ENCODE measurements at regions not wholly inside any gene's neighbourhood (a gene's known extent, or its start where the extent isn't known, plus 50 kb on each side); places are given as distances from the start of the nearest gene placed in this dataset.
A peak's percentile ranks its signal among the peaks of the same experiment; 100 is the strongest.

DNA sequence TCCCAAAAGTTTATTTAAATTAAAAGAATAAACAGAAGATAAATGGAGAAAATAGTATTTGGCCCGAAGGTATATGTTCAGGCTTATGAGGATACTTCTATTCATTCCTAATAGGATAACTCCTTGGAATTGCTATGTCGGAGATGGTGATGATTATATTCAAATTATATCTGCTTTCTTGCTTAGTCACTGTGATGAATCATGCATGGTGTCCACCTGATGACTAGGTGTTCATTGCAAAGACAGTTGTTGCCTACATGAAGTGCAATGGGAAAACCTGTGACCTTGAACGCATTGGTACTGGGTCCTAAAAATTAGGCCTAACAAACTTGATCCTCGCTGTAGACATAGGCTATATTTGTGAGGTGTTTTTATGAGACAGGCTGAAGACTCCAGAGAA lies 617.3 kb upstream of the ZEB2 start:
- no peak overlapping the region for H3K18ac ChIP-seq (ENCODE audit: low read depth in 1 of 2, low read length in 2 of 2)
- H3K79me1 ChIP-seq (replicated peaks; ENCODE audit: low read length, poor library complexity, severe bottlenecking) = no peaks in the 10 kb centered on the region
- no peaks in the 10 kb centered on the region for H3K36me3 ChIP-seq (ENCODE audit: control insufficient read depth in 1 of 2, insufficient read depth in 2 of 2, low read depth in 1 of 2, low read length in 2 of 2)
- no peak overlapping the region for H3K4me2 ChIP-seq (ENCODE audit: low read length, poor library complexity, severe bottlenecking)
- H2BK12ac ChIP-seq (ENCODE audit: low read length in 2 of 2) = no peak overlapping the region
- H3K4ac ChIP-seq (ENCODE audit: low read depth in 1 of 2, low read length in 2 of 2) = no peak overlapping the region
- no peak overlapping the region for H2BK15ac ChIP-seq (ENCODE audit: low read depth, poor library complexity, severe bottlenecking)
- no peak overlapping the region for H2BK5ac ChIP-seq (ENCODE audit: low read depth, low read length, poor library complexity, severe bottlenecking)
- H3K14ac ChIP-seq (ENCODE audit: low read length in 2 of 2) = no peak overlapping the region
- no peak for DNase-seq
- H3K23ac ChIP-seq (ENCODE audit: low read length in 2 of 2) = no peak overlapping the region
- H3K9ac ChIP-seq (ENCODE audit: low read length) = no peak overlapping the region
- no peaks in the 10 kb centered on the region for H3K27me3 ChIP-seq (ENCODE audit: control insufficient read depth in 1 of 2, insufficient read depth in 1 of 2, low read length in 2 of 2)
- no peak overlapping the region for H2AFZ ChIP-seq (ENCODE audit: low read depth, low read length)
- H2BK120ac ChIP-seq (ENCODE audit: low read depth, low read length) = no peak overlapping the region
- no peak overlapping the region for H4K91ac ChIP-seq (ENCODE audit: low read length)
- H3K27ac ChIP-seq (ENCODE audit: low read length, poor library complexity, severe bottlenecking) = no peak overlapping the region
- no peak overlapping the region for H3K4me3 ChIP-seq (ENCODE audit: insufficient read depth in 1 of 2, low read depth in 1 of 2, low read length in 2 of 2)
- no peak overlapping the region for H4K8ac ChIP-seq (ENCODE audit: low read length)
- no peaks in the 10 kb centered on the region for H3K9me3 ChIP-seq (ENCODE audit: control insufficient read depth, low read length)
- 95% methylated on average over 4 of the region's 4 CpGs for WGBS
- no peak overlapping the region for H2AK5ac ChIP-seq (ENCODE audit: low read length, severe bottlenecking)
- no peaks in the 10 kb centered on the region for H3K4me1 ChIP-seq (ENCODE audit: control insufficient read depth, insufficient read depth, low read depth, low read length)

DNA sequence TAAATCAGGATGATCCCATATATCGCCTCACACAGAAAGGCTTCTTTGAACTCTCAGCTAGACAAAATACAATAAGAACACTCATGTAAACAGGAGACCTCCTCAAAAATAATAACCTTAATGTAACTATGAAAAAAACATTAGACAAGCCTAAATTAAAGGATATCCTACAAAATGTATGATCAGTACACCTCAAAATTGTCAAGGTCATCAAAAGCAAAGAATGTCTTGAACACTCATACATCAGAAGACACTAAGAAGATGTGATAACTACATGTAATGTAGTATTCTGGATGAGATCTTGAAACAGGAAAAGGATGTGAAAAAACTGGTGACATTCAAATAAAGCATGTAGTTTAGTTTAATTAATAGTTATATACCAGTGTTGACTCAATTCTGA lies 616.8 kb upstream of the ZEB2 start:
- no peaks in the 10 kb centered on the region for H3K36me3 ChIP-seq (ENCODE audit: control insufficient read depth in 1 of 2, insufficient read depth in 2 of 2, low read depth in 1 of 2, low read length in 2 of 2)
- H3K18ac ChIP-seq (ENCODE audit: low read depth in 1 of 2, low read length in 2 of 2) = no peak overlapping the region
- H3K27ac ChIP-seq (ENCODE audit: low read length, poor library complexity, severe bottlenecking) = no peak overlapping the region
- no peak overlapping the region for H3K4ac ChIP-seq (ENCODE audit: low read depth in 1 of 2, low read length in 2 of 2)
- H2BK12ac ChIP-seq (ENCODE audit: low read length in 2 of 2) = no peak overlapping the region
- no peak for DNase-seq
- H3K4me3 ChIP-seq (ENCODE audit: insufficient read depth in 1 of 2, low read depth in 1 of 2, low read length in 2 of 2) = no peak overlapping the region
- no peak overlapping the region for H2BK15ac ChIP-seq (ENCODE audit: low read depth, poor library complexity, severe bottlenecking)
- H4K8ac ChIP-seq (ENCODE audit: low read length) = no peak overlapping the region
- WGBS = 100% methylated on average over 1 of the region's 1 CpG
- H3K9me3 ChIP-seq (ENCODE audit: control insufficient read depth, low read length) = no peaks in the 10 kb centered on the region
- no peak overlapping the region for H4K91ac ChIP-seq (ENCODE audit: low read length)
- no peaks in the 10 kb centered on the region for H3K27me3 ChIP-seq (ENCODE audit: control insufficient read depth in 1 of 2, insufficient read depth in 1 of 2, low read length in 2 of 2)
- no peak overlapping the region for H3K4me2 ChIP-seq (ENCODE audit: low read length, poor library complexity, severe bottlenecking)
- H3K4me1 ChIP-seq (ENCODE audit: control insufficient read depth, insufficient read depth, low read depth, low read length) = no peaks in the 10 kb centered on the region
- H2BK5ac ChIP-seq (ENCODE audit: low read depth, low read length, poor library complexity, severe bottlenecking) = no peak overlapping the region
- no peak overlapping the region for H2AFZ ChIP-seq (ENCODE audit: low read depth, low read length)
- no peaks in the 10 kb centered on the region for H3K79me1 ChIP-seq (replicated peaks; ENCODE audit: low read length, poor library complexity, severe bottlenecking)
- H2AK5ac ChIP-seq (ENCODE audit: low read length, severe bottlenecking) = no peak overlapping the region
- H3K23ac ChIP-seq (ENCODE audit: low read length in 2 of 2) = no peak overlapping the region
- no peak overlapping the region for H2BK120ac ChIP-seq (ENCODE audit: low read depth, low read length)
- H3K14ac ChIP-seq (ENCODE audit: low read length in 2 of 2) = no peak overlapping the region
- no peak overlapping the region for H3K9ac ChIP-seq (ENCODE audit: low read length)

DNA sequence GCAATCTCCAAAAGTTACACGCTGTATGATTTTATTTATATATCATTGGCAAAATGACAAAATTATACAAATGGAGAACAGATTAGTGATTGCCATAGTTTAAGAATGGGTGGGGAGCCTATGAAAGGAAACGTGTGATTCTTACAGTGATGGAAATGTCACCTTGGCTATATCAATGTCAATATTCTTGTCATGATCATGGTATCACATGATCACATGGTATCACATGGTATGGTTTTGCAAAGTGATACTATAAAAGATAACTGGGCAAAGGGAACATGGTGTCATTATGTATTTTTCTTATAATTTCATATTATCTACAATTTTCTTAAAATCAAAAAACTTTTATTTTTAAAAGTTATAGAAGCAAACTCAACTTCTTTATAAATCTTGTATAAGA lies 606.2 kb upstream of the ZEB2 start:
- H2BK15ac ChIP-seq (ENCODE audit: low read depth, poor library complexity, severe bottlenecking) = no peak overlapping the region
- DNase-seq = no peak
- no peak overlapping the region for H3K4ac ChIP-seq (ENCODE audit: low read depth in 1 of 2, low read length in 2 of 2)
- no peaks in the 10 kb centered on the region for H3K4me1 ChIP-seq (ENCODE audit: control insufficient read depth, insufficient read depth, low read depth, low read length)
- WGBS = 78% methylated on average over 1 of the region's 2 CpGs
- H2BK5ac ChIP-seq (ENCODE audit: low read depth, low read length, poor library complexity, severe bottlenecking) = no peak overlapping the region
- no peaks in the 10 kb centered on the region for H3K27me3 ChIP-seq (ENCODE audit: control insufficient read depth in 1 of 2, insufficient read depth in 1 of 2, low read length in 2 of 2)
- H3K9me3 ChIP-seq (ENCODE audit: control insufficient read depth, low read length) = no peaks in the 10 kb centered on the region
- no peak overlapping the region for H3K9ac ChIP-seq (ENCODE audit: low read length)
- H3K79me1 ChIP-seq (replicated peaks; ENCODE audit: low read length, poor library complexity, severe bottlenecking) = no peaks in the 10 kb centered on the region
- no peak overlapping the region for H3K4me3 ChIP-seq (ENCODE audit: insufficient read depth in 1 of 2, low read depth in 1 of 2, low read length in 2 of 2)
- H4K8ac ChIP-seq (ENCODE audit: low read length) = no peak overlapping the region
- H3K27ac ChIP-seq (ENCODE audit: low read length, poor library complexity, severe bottlenecking) = no peak overlapping the region
- H2BK12ac ChIP-seq (ENCODE audit: low read length in 2 of 2) = no peak overlapping the region
- no peak overlapping the region for H4K91ac ChIP-seq (ENCODE audit: low read length)
- no peak overlapping the region for H3K14ac ChIP-seq (ENCODE audit: low read length in 2 of 2)
- H3K18ac ChIP-seq (ENCODE audit: low read depth in 1 of 2, low read length in 2 of 2) = no peak overlapping the region
- H2BK120ac ChIP-seq (ENCODE audit: low read depth, low read length) = no peak overlapping the region
- H2AFZ ChIP-seq (ENCODE audit: low read depth, low read length) = no peak overlapping the region
- no peak overlapping the region for H3K4me2 ChIP-seq (ENCODE audit: low read length, poor library complexity, severe bottlenecking)
- no peak overlapping the region for H3K23ac ChIP-seq (ENCODE audit: low read length in 2 of 2)
- H3K36me3 ChIP-seq (ENCODE audit: control insufficient read depth in 1 of 2, insufficient read depth in 2 of 2, low read depth in 1 of 2, low read length in 2 of 2) = no peaks in the 10 kb centered on the region
- H2AK5ac ChIP-seq (ENCODE audit: low read length, severe bottlenecking) = no peak overlapping the region

DNA sequence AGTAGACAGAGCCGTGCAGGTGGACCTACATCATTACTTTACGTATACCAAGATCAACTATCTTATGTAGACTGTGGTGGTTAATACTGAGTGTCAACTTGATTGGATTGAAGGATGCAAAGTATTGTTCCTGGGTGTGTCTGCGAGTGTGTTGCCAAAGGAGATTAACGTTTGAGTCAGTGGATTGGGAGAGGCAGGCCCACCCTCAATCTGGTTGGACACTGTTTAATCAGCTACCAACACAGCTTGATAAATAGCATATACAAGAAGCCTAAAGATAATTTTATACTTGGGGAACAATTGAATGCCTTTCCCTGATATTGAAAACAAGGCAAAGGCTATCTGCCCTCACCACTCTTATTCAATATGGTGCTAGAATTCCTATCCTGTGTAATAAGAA lies 604.2 kb upstream of the ZEB2 start:
- Histone ChIP-seq H3K23ac (ENCODE audit: low read length in 2 of 2) (no peak overlapping the region), H3K18ac (ENCODE audit: low read depth in 1 of 2, low read length in 2 of 2) (no peak overlapping the region), H3K36me3 (ENCODE audit: control insufficient read depth in 1 of 2, insufficient read depth in 2 of 2, low read depth in 1 of 2, low read length in 2 of 2) (no peaks in the 10 kb centered on the region), H2AK5ac (ENCODE audit: low read length, severe bottlenecking) (no peak overlapping the region), H3K4me1 (ENCODE audit: control insufficient read depth, insufficient read depth, low read depth, low read length) (no peaks in the 10 kb centered on the region), H2AFZ (ENCODE audit: low read depth, low read length) (no peak overlapping the region), H3K4ac (ENCODE audit: low read depth in 1 of 2, low read length in 2 of 2) (no peak overlapping the region), H3K79me1 (replicated peaks; ENCODE audit: low read length, poor library complexity, severe bottlenecking) (no peaks in the 10 kb centered on the region), H3K4me3 (ENCODE audit: insufficient read depth in 1 of 2, low read depth in 1 of 2, low read length in 2 of 2) (no peak overlapping the region), H4K8ac (ENCODE audit: low read length) (no peak overlapping the region), H2BK120ac (ENCODE audit: low read depth, low read length) (no peak overlapping the region), H2BK5ac (ENCODE audit: low read depth, low read length, poor library complexity, severe bottlenecking) (no peak overlapping the region), H3K9me3 (ENCODE audit: control insufficient read depth, low read length) (no peaks in the 10 kb centered on the region), H3K4me2 (ENCODE audit: low read length, poor library complexity, severe bottlenecking) (no peak overlapping the region), H2BK12ac (ENCODE audit: low read length in 2 of 2) (peak overlapping the region in 1 of 2 experiments; percentile 17), H3K27me3 (ENCODE audit: control insufficient read depth in 1 of 2, insufficient read depth in 1 of 2, low read length in 2 of 2) (no peaks in the 10 kb centered on the region), H3K14ac (ENCODE audit: low read length in 2 of 2) (no peak overlapping the region), H2BK15ac (ENCODE audit: low read depth, poor library complexity, severe bottlenecking) (no peak overlapping the region), H4K91ac (ENCODE audit: low read length) (no peak overlapping the region), H3K27ac (ENCODE audit: low read length, poor library complexity, severe bottlenecking) (no peak overlapping the region), H3K9ac (ENCODE audit: low read length) (no peak overlapping the region)
- WGBS = 100% methylated on average over 1 of the region's 4 CpGs
- DNase-seq = no peak
